CD4-positive, alpha-beta memory T cell (primary cell): ENCODE measurements at regions not wholly inside any gene's neighbourhood (a gene's known extent, or its start where the extent isn't known, plus 50 kb on each side); places are given as distances from the start of the nearest gene placed in this dataset.
"Not testable (repeated sequence)": the region's sequence is repeated elsewhere in the genome, so short reads cannot be mapped to it uniquely, and the experiment has no call there.

Source experiments
- CTCF ChIA-PET: fragments of 350-600 bp; sonication (Branson Sonifier 250); formaldehyde crosslinking; loops from one replicate; lab custom pipeline; 2021; ENCODE audit warnings: inconsistent platforms; ENCODE audit not compliant: partially characterized antibody; lab: Charles Lee
- POLR2A ChIA-PET: fragments of 350-600 bp; sonication (Branson Sonifier 250); formaldehyde crosslinking; loops from one replicate; lab custom pipeline; 2021; ENCODE audit not compliant: partially characterized antibody; lab: Charles Lee
- DNase-seq, 5 donors: peaks; one replicate each; pipeline versions ENCODE4 v3.0.0 to v3.0.0-alpha.2; 2020 to 2022; ENCODE audit warnings: mixed read lengths in 1 of 5
- H3K27ac ChIP-seq: one replicate; pipeline ENCODE4 v1.7.0; 2013; ENCODE audit warnings: low read depth, low read length
- H3K27me3 ChIP-seq: 2 replicates; pipeline ENCODE4 v1.7.0; 2013; ENCODE audit warnings: mild to moderate bottlenecking, low read length, moderate library complexity; ENCODE audit not compliant: insufficient read depth
- H3K36me3 ChIP-seq: 2 replicates; pipeline ENCODE4 v1.7.0; 2013; ENCODE audit warnings: mild to moderate bottlenecking, low read length, moderate library complexity; ENCODE audit not compliant: insufficient read depth
- H3K4me1 ChIP-seq: 2 replicates; pipeline ENCODE4 v1.7.0; 2013; ENCODE audit warnings: mild to moderate bottlenecking, low read length, moderate library complexity; ENCODE audit not compliant: insufficient read depth
- H3K4me3 ChIP-seq, 2 donors: one replicate each; pipeline ENCODE4 v1.7.0; 2013; ENCODE audit warnings: low read length in 2 of 2, mild to moderate bottlenecking in 1 of 2
- H3K9me3 ChIP-seq, 2 donors: one replicate each; pipeline ENCODE4 v1.7.0; 2013; ENCODE audit warnings: low read length in 2 of 2, control low read depth in 1 of 2; ENCODE audit not compliant: control insufficient read depth in 1 of 2
- H3K27ac Mint-ChIP-seq, 7 donors: one replicate each; pipeline ENCODE4 v1.8.0; 2020 to 2021; ENCODE audit warnings: mixed read lengths in 7 of 7, mild to moderate bottlenecking in 6 of 7, inconsistent platforms in 3 of 7, moderate library complexity in 3 of 7
- H3K27me3 Mint-ChIP-seq, 2 donors: one replicate each; pipeline ENCODE4 v1.8.0; 2020 to 2021; ENCODE audit warnings: mixed read lengths in 2 of 2
- H3K36me3 Mint-ChIP-seq, 2 donors: one replicate each; pipeline ENCODE4 v1.8.0; 2020 to 2021; ENCODE audit warnings: mixed read lengths in 2 of 2, inconsistent platforms in 1 of 2, mild to moderate bottlenecking in 1 of 2
- H3K4me1 Mint-ChIP-seq, 4 donors: one replicate each; pipeline ENCODE4 v1.8.0; 2020 to 2021; ENCODE audit warnings: mixed read lengths in 4 of 4, mild to moderate bottlenecking in 1 of 4
- H3K4me3 Mint-ChIP-seq, 8 donors: one replicate each; pipeline ENCODE4 v1.8.0; 2020 to 2021; ENCODE audit warnings: mixed read lengths in 8 of 8, mild to moderate bottlenecking in 7 of 8, moderate library complexity in 6 of 8, inconsistent platforms in 3 of 8
- H3K9me3 Mint-ChIP-seq, 8 donors: one replicate each; pipeline ENCODE4 v1.8.0; 2020 to 2021; ENCODE audit warnings: mixed read lengths in 8 of 8, mild to moderate bottlenecking in 5 of 8, inconsistent platforms in 3 of 8, moderate library complexity in 1 of 8
- intact Hi-C: fragments of 100-400 bp; cut with micrococcal nuclease; formaldehyde crosslinking; loops from one replicate; pipeline ENCODE4 v1.15.1; 2023

DNA sequence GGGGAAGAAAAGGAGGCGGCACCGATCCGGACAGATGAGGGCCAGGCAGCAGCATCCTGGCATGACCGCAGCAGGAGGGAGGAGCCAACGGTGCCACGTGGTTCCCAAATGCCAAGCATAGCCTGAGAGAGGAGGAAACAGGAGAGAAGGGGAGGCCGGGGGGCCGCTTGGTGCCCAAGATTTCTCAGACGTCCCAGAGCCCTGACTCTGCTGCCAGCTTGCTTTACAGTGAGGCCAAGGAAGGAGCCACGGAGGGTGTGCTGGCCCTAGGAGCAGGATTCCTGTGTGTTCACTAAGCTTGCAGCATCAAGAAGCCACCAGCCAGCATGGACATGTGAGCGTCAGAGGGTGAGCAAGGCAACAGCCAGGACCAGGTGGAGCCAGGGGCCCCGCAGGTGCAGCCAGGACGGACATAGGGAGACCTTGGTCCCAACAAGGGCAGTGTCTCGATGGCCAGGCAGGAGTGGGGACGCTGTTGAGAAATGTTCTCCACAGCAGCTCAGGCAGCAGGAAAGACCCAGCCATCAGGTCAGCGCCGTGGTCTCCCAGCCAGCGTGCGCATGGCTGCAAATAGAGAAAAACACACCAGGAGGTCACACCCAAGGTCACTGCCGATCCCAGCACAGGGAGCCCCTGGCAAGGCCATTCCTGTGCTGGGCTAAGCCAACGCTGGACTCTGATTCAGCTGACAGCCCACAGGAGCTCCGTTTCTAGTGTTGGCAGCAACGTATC lies 143.7 kb downstream of the DLL1 start:
- Mint-ChIP-seq H3K27me3 (peaks cover 5 to 7% of the 10 kb centered on the region in 2 donors), H3K9me3 (peaks cover 0 to 11% (median 4%) of the 10 kb centered on the region in 8 donors), H3K36me3 (peaks cover 0 to 3% of the 10 kb centered on the region in 2 donors), H3K4me1 (peaks cover 21 to 55% (median 34%) of the 10 kb centered on the region in 4 donors), H3K4me3 (peak overlapping the region in 7 of 8 donors; percentile 70 to 89 (median 83)), H3K27ac (peak overlapping the region in 5 of 7 donors; percentile 70 to 92 (median 85))
- ChIA-PET CTCF (interaction anchor here (1.3 to 2.9 kb wide), 2 partner anchors 58 to 145 kb away, joined by 3 to 17 read pairs; no protein-coding TSS in a partner anchor), POLR2A (interaction anchor here (1.1 to 2.6 kb wide), 5 partner anchors 58 to 315 kb away, joined by 3 to 42 read pairs (median 4); partner anchors contain the start of gene FAM120B)
- no peak overlapping the region for H3K4me3 ChIP-seq
- H3K9me3 ChIP-seq, result no peaks in the 10 kb centered on the region
- intact Hi-C loops, result loop anchor here (5.0 kb wide), 1 partner anchor 145 kb away; the partner anchor contains the start of gene DLL1
- H3K36me3 ChIP-seq, result no peaks in the 10 kb centered on the region
- no peak overlapping the region for H3K27ac ChIP-seq
- DNase-seq, result no peak
- H3K4me1 ChIP-seq, result peaks cover 29% of the 10 kb centered on the region
- no peaks in the 10 kb centered on the region for H3K27me3 ChIP-seq

DNA sequence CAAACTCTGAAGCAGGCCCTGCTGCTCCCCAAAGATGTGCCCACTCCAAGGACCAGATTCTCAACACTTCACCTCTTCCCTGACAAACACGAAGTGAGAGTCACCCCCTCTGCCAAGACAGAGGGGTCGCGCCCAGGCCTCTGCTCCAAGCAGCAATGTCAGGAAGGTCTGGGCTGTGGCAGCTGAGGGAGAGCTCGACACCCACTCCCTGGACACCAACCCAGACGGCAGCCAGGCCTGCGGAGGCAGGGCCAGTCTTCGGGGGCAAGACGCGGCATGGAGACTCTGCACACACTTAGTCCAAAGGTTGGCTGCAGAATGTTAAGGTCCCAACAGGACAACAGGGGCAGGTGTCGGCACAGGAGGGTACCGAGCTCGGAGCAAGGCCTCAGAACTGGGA lies 144.2 kb downstream of the DLL1 start:
- POLR2A ChIA-PET, result interaction anchor here (2.6 kb wide), 1 partner anchor 57 kb away, joined by 42 read pairs; no protein-coding TSS in a partner anchor
- Mint-ChIP-seq H3K36me3 (peaks cover 0 to 3% of the 10 kb centered on the region in 2 donors), H3K27me3 (peaks cover 1 to 5% of the 10 kb centered on the region in 2 donors), H3K9me3 (peaks cover 0 to 11% (median 4%) of the 10 kb centered on the region in 8 donors), H3K27ac (peak overlapping the region in 3 of 7 donors; percentile 22 to 78 (median 29)), H3K4me1 (peaks cover 21 to 53% (median 34%) of the 10 kb centered on the region in 4 donors), H3K4me3 (peak overlapping the region in 7 of 8 donors; percentile 23 to 88 (median 60))
- no peak overlapping the region for H3K4me3 ChIP-seq
- intact Hi-C loops, result loop anchor here (5.0 kb wide), 1 partner anchor 146 kb away; the partner anchor contains the start of gene DLL1
- no peaks in the 10 kb centered on the region for H3K36me3 ChIP-seq
- H3K27ac ChIP-seq, result no peak overlapping the region
- peaks cover 29% of the 10 kb centered on the region for H3K4me1 ChIP-seq
- H3K9me3 ChIP-seq, result no peaks in the 10 kb centered on the region
- H3K27me3 ChIP-seq, result no peaks in the 10 kb centered on the region
- DNase-seq, result no peak
- CTCF ChIA-PET, result interaction anchor here (2.9 kb wide), 1 partner anchor 58 kb away, joined by 17 read pairs; no protein-coding TSS in a partner anchor

DNA sequence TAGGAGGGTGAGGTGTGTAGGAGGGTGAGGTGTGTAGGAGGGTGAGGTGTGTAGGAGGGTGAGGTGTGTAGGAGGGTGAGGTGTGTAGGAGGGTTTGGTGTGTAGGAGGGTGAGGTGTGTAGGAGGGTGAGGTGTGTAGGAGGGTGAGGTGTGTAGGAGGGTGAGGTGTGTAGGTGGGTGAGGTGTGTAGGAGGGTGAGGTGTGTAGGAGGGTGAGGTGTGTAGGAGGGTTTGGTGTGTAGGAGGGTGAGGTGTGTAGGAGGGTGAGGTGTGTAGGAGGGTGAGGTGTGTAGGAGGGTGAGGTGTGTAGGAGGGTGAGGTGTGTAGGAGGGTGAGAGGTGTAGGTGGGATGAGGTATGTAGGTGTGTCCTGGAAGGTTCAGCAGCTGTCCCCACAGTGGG lies 144.7 kb downstream of the DLL1 start:
- not testable (repeated sequence) for H3K4me3 Mint-ChIP-seq

DNA sequence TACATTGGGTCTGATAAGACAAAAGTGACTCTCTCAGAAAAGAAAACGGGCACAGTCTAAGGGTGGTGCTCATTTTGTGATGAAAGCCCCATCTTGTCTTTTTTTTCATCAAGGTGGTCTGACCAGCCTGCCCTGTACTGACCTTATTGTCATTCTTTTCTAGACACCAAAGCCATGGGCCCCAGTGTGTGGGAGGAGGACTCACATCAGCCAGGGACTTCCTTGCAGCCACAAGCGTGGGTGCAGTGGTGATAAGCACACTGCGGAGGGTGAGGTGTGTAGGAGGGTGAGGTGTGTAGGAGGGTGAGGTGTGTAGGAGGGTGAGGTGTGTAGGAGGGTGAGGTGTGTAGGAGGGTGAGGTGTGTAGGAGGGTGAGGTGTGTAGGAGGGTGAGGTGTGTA lies 145.2 kb downstream of the DLL1 start:
- Mint-ChIP-seq H3K27ac (peak overlapping the region in 1 of 7 donors; percentile 32), H3K4me1 (peaks cover 21 to 50% (median 34%) of the 10 kb centered on the region in 4 donors), H3K4me3 (peak overlapping the region in 3 of 8 donors; percentile 7 to 41 (median 18)), H3K9me3 (peaks cover 0 to 11% (median 4%) of the 10 kb centered on the region in 8 donors)
- H3K36me3 Mint-ChIP-seq, H3K9me3 ChIP-seq, POLR2A ChIA-PET, H3K27ac ChIP-seq, H3K36me3 ChIP-seq, CTCF ChIA-PET, H3K27me3 ChIP-seq, H3K4me3 ChIP-seq, DNase-seq, H3K27me3 Mint-ChIP-seq: not testable (repeated sequence)
- H3K4me1 ChIP-seq, result peaks cover 29% of the 10 kb centered on the region
- intact Hi-C loops, result loop anchor here (5.0 kb wide), 1 partner anchor 147 kb away; the partner anchor contains the start of gene DLL1

More for the DNA sequence above, 144.7 kb downstream of the DLL1 start:
- not testable (repeated sequence) for H3K36me3 Mint-ChIP-seq, H3K36me3 ChIP-seq, H3K27me3 Mint-ChIP-seq, H3K27me3 ChIP-seq, H3K4me3 ChIP-seq, H3K9me3 ChIP-seq, H3K27ac ChIP-seq, DNase-seq
- peaks cover 29% of the 10 kb centered on the region for H3K4me1 ChIP-seq
- Mint-ChIP-seq H3K4me1 (peaks cover 21 to 50% (median 34%) of the 10 kb centered on the region in 4 donors), H3K9me3 (peaks cover 0 to 11% (median 4%) of the 10 kb centered on the region in 8 donors), H3K27ac (peak overlapping the region in 1 of 7 donors; percentile 78)
- intact Hi-C loops, result loop anchor here (5.0 kb wide), 1 partner anchor 146 kb away; the partner anchor contains the start of gene DLL1
- ChIA-PET CTCF (interaction anchor here (2.9 kb wide), 1 partner anchor 57 kb away, joined by 17 read pairs; no protein-coding TSS in a partner anchor), POLR2A (interaction anchor here (2.6 kb wide), 1 partner anchor 57 kb away, joined by 42 read pairs; no protein-coding TSS in a partner anchor)

DNA sequence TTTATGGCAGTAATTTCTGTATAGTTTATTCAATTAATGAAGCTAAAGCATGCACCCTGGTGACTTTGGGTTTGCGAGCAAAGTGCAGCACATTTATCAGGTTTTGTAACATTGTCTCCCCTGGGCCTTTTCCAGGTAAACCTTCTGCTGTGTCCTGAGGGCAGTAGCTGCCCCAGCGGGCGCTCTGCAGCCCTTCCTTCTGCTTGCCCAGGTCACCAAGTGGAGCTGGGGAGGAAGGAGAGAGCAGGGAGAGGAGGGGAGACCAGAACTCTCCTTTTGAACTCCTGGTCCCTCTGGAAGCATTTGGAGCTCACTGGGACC lies 145.6 kb downstream of the DLL1 start:
- H3K27me3 ChIP-seq, result no peaks in the 10 kb centered on the region
- Mint-ChIP-seq H3K27me3 (no peaks in the 10 kb centered on the region), H3K4me1 (peaks cover 21 to 50% (median 34%) of the 10 kb centered on the region in 4 donors), H3K27ac (peak overlapping the region in 1 of 7 donors; percentile 21), H3K36me3 (peaks cover 0 to 3% of the 10 kb centered on the region in 2 donors), H3K4me3 (peak overlapping the region in 1 of 8 donors; percentile 7), H3K9me3 (peaks cover 0 to 11% (median 4%) of the 10 kb centered on the region in 8 donors)
- H3K27ac ChIP-seq, result no peak overlapping the region
- H3K4me1 ChIP-seq, result peaks cover 29% of the 10 kb centered on the region
- intact Hi-C loops, result loop anchor here (5.0 kb wide), 1 partner anchor 147 kb away; the partner anchor contains the start of gene DLL1
- POLR2A ChIA-PET, result no interaction called here
- H3K4me3 ChIP-seq, result no peak overlapping the region
- no peak for DNase-seq
- CTCF ChIA-PET, result no interaction called here
- no peaks in the 10 kb centered on the region for H3K9me3 ChIP-seq
- H3K36me3 ChIP-seq, result no peaks in the 10 kb centered on the region

DNA sequence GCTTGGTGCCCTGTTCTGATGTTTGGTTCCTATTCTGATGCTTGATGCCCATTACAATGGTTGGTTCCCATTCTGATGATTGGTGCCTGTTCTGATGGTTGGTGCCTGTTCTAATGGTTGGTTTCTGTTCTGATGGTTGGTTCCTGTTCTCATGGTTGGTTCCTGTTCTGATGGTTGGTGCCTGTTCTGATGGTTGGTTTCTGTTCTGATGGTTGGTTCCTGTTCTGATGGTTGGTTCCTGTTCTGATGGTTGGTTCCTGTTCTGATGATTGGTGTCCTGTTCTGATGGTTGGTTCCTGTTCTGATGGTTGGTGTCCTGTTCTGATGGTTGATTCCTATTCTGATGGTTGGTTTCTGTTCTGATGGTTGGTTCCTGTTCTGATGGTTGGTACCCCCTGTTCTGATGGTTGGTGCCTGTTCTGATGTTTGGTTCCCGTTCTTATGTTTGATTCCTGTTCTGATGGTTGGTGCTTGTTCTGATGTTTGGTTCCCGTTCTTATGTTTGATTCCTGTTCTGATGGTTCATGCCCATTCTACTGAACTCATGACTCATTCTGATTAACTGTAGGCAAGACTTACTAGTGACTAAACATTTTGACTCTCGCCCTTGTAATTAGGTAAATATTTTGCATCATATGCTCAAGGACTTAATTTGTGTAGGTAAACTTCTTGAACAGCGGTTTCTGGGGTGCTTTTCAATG lies 146.2 kb downstream of the DLL1 start:
- Histone ChIP-seq H3K27ac (no peak overlapping the region), H3K9me3 (no peaks in the 10 kb centered on the region), H3K27me3 (no peaks in the 10 kb centered on the region), H3K4me3 (no peak overlapping the region), H3K36me3 (no peaks in the 10 kb centered on the region), H3K4me1 (peaks cover 29% of the 10 kb centered on the region)
- peak overlapping the region in 1 of 8 donors; percentile 25 for H3K4me3 Mint-ChIP-seq
- ChIA-PET POLR2A (no interaction called here), CTCF (no interaction called here)
- H3K4me1 Mint-ChIP-seq, result peaks cover 21 to 47% (median 34%) of the 10 kb centered on the region in 4 donors
- peaks cover 0 to 11% (median 4%) of the 10 kb centered on the region in 8 donors for H3K9me3 Mint-ChIP-seq
- H3K36me3 Mint-ChIP-seq, result peaks cover 0 to 3% of the 10 kb centered on the region in 2 donors
- H3K27me3 Mint-ChIP-seq, result no peaks in the 10 kb centered on the region
- DNase-seq, result no peak
- intact Hi-C loops, result loop anchor here (5.0 kb wide), 1 partner anchor 148 kb away; the partner anchor contains the start of gene DLL1
- peak overlapping the region in 2 of 7 donors; percentile 4 to 21 for H3K27ac Mint-ChIP-seq
